ENCODE measurements at regions not wholly inside any gene's neighbourhood (a gene's known extent, or its start where the extent isn't known, plus 50 kb on each side); places are given as distances from the start of the nearest gene placed in this dataset.

DNA sequence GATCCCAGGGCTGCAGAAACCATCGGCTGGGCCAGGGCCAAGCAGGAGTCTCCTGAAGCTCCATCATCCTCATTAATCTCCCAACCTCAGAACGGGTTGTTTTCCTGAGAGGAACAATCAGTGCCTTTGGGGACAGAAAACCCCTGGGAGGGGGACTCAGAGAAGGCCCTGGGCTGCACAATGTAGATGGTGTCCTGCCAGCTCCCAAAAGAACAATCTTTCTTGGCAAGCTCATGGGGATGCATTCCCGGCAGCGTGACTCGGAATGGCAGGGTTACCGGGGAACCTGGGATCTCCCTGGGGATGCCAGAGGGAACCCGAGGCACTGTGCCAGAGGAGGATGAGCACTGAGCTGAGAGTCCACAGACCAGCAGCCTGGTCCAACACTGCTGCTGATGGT lies 72.1 kb upstream of the ATP2B2 start:
- no peaks in the 10 kb centered on the region for H3K27me3 ChIP-seq (ENCODE audit: control insufficient read depth in 2 of 2, insufficient read depth in 2 of 2, low read length in 2 of 2)
- TF ChIP-seq GATA2 (IDR thresholded peaks at IDR 0.05; ENCODE audit: insufficient read depth, insufficient read length, low read depth, low read length) = no peak
- TF ChIP-seq POLR2AphosphoS5 (IDR thresholded peaks at IDR 0.05; ENCODE audit: insufficient read depth, low read depth, low read length) = no peak
- TF ChIP-seq FOS (IDR thresholded peaks at IDR 0.05; ENCODE audit: borderline replicate concordance, insufficient read depth, low read length) = no peak
- no peak for TF ChIP-seq POLR2A (IDR thresholded peaks at IDR 0.05; ENCODE audit: low read depth, low read length)
- no peak for TF ChIP-seq JUN (IDR thresholded peaks at IDR 0.05; ENCODE audit: borderline replicate concordance, insufficient read depth, insufficient read length, low read depth)
- TF ChIP-seq, protein P1, sequence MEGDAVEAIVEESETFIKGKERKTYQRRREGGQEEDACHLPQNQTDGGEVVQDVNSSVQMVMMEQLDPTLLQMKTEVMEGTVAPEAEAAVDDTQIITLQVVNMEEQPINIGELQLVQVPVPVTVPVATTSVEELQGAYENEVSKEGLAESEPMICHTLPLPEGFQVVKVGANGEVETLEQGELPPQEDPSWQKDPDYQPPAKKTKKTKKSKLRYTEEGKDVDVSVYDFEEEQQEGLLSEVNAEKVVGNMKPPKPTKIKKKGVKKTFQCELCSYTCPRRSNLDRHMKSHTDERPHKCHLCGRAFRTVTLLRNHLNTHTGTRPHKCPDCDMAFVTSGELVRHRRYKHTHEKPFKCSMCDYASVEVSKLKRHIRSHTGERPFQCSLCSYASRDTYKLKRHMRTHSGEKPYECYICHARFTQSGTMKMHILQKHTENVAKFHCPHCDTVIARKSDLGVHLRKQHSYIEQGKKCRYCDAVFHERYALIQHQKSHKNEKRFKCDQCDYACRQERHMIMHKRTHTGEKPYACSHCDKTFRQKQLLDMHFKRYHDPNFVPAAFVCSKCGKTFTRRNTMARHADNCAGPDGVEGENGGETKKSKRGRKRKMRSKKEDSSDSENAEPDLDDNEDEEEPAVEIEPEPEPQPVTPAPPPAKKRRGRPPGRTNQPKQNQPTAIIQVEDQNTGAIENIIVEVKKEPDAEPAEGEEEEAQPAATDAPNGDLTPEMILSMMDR (IDR thresholded peaks at IDR 0.05; ENCODE audit: extremely low read depth in 1 of 2, insufficient read depth in 1 of 2, low read depth in 1 of 2, low read length in 2 of 2) = no peak
- ChIA-PET POLR2A (no interaction called here), CTCF (no interaction called here)
- no peak overlapping the region for H3K27ac ChIP-seq (ENCODE audit: insufficient read depth, low read depth, low read length)
- no peaks in the 10 kb centered on the region for H3K36me3 ChIP-seq (ENCODE audit: control insufficient read depth in 2 of 2, extremely low read depth in 1 of 2, insufficient read depth in 2 of 2, low read length in 2 of 2)
- no peaks in the 10 kb centered on the region for H3K4me1 ChIP-seq (ENCODE audit: control insufficient read depth, extremely low read depth, insufficient read depth, low read length)
- H3K9me1 ChIP-seq (replicated peaks; ENCODE audit: control insufficient read depth, extremely low read depth, insufficient read depth, low read length) = no peaks in the 10 kb centered on the region
- intact Hi-C loops (cut with micrococcal nuclease) = no loop called here
- H3K9ac ChIP-seq (replicated peaks; ENCODE audit: extremely low read depth, insufficient read depth, low read length) = no peak overlapping the region
- H3K4me2 ChIP-seq (ENCODE audit: insufficient read depth, low read length) = no peak overlapping the region
- no peaks in the 10 kb centered on the region for H3K79me2 ChIP-seq (ENCODE audit: control insufficient read depth, insufficient read depth, low read length)
- H3K4me3 ChIP-seq (replicated peaks in 1 of 3; ENCODE audit: insufficient read depth in 1 of 3, low read depth in 1 of 3, low read length in 3 of 3) = no peak overlapping the region
- FAIRE-seq (no peak), DNase-seq (ENCODE audit: low read depth, low spot score) (no peak)
- no TSS peak for BruUV-seq (replicated peaks)
- dilution Hi-C loops (cut with MboI; ENCODE audit: extremely low pct_ligation_motif_present, low sequenced_read_pairs) = no loop called here
- H3K9me3 ChIP-seq (replicated peaks; ENCODE audit: control insufficient read depth, insufficient read depth, low read length) = no peaks in the 10 kb centered on the region
- no peaks in the 10 kb centered on the region for H4K20me1 ChIP-seq (replicated peaks; ENCODE audit: control insufficient read depth, extremely low read depth, insufficient read depth, low read length)
- no peak overlapping the region for H2AFZ ChIP-seq (ENCODE audit: low read depth, low read length)

DNA sequence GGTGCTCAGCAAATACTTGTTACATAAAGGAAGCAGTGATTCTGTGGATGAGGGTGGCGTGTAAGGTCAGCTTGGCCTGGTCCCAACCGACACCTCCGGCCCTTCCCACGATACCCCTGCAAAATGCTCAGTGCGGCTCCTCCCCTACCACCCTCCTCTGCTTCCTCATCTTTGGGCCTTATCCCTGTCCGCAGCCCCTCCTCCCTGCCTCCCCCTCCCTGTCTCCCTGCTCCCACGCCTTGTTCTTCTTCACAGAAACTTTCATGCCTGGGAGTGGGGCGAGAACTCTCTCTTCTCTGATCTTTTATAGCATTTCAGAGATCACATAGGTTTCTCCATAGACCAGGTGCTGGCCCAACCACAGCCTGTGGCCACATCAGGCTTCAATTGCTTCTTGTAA lies 75.0 kb upstream of the ATP2B2 start:
- intact Hi-C loops (cut with micrococcal nuclease) (no loop called here), dilution Hi-C loops (cut with MboI; ENCODE audit: extremely low pct_ligation_motif_present, low sequenced_read_pairs) (no loop called here)
- no peaks in the 10 kb centered on the region for H3K9me3 ChIP-seq (replicated peaks; ENCODE audit: control insufficient read depth, insufficient read depth, low read length)
- H3K4me3 ChIP-seq (replicated peaks in 1 of 3; ENCODE audit: insufficient read depth in 1 of 3, low read depth in 1 of 3, low read length in 3 of 3) = no peak overlapping the region
- H2AFZ ChIP-seq (ENCODE audit: low read depth, low read length) = no peak overlapping the region
- no peak overlapping the region for H3K4me2 ChIP-seq (ENCODE audit: insufficient read depth, low read length)
- no peaks in the 10 kb centered on the region for H3K9me1 ChIP-seq (replicated peaks; ENCODE audit: control insufficient read depth, extremely low read depth, insufficient read depth, low read length)
- no peaks in the 10 kb centered on the region for H4K20me1 ChIP-seq (replicated peaks; ENCODE audit: control insufficient read depth, extremely low read depth, insufficient read depth, low read length)
- DNase-seq (ENCODE audit: low read depth, low spot score) = no peak
- H3K79me2 ChIP-seq (ENCODE audit: control insufficient read depth, insufficient read depth, low read length) = no peaks in the 10 kb centered on the region
- no TSS peak for BruUV-seq (replicated peaks)
- H3K4me1 ChIP-seq (ENCODE audit: control insufficient read depth, extremely low read depth, insufficient read depth, low read length) = no peaks in the 10 kb centered on the region
- TF ChIP-seq POLR2A (IDR thresholded peaks at IDR 0.05; ENCODE audit: low read depth, low read length) (no peak), JUN (IDR thresholded peaks at IDR 0.05; ENCODE audit: borderline replicate concordance, insufficient read depth, insufficient read length, low read depth) (no peak), FOS (IDR thresholded peaks at IDR 0.05; ENCODE audit: borderline replicate concordance, insufficient read depth, low read length) (no peak), POLR2AphosphoS5 (IDR thresholded peaks at IDR 0.05; ENCODE audit: insufficient read depth, low read depth, low read length) (no peak), MYC (IDR thresholded peaks at IDR 0.05; ENCODE audit: low read depth, low read length) (no peak), EZH2 (IDR thresholded peaks at IDR 0.05; ENCODE audit: borderline replicate concordance, low read depth, low read length, severe bottlenecking) (no peak), GATA2 (IDR thresholded peaks at IDR 0.05; ENCODE audit: insufficient read depth, insufficient read length, low read depth, low read length) (no peak)
- TF ChIP-seq, protein P1 (IDR thresholded peaks at IDR 0.05; ENCODE audit: extremely low read depth in 1 of 2, insufficient read depth in 1 of 2, low read depth in 1 of 2, low read length in 2 of 2) = no peak
- TF ChIP-seq, protein P2, sequence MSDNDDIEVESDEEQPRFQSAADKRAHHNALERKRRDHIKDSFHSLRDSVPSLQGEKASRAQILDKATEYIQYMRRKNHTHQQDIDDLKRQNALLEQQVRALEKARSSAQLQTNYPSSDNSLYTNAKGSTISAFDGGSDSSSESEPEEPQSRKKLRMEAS (IDR thresholded peaks at IDR 0.05; ENCODE audit: insufficient read depth, insufficient read length) = no peak
- H3K36me3 ChIP-seq (ENCODE audit: control insufficient read depth in 2 of 2, extremely low read depth in 1 of 2, insufficient read depth in 2 of 2, low read length in 2 of 2) = no peaks in the 10 kb centered on the region
- no peak for FAIRE-seq
- no peaks in the 10 kb centered on the region for H3K27me3 ChIP-seq (ENCODE audit: control insufficient read depth in 2 of 2, insufficient read depth in 2 of 2, low read length in 2 of 2)
- H3K27ac ChIP-seq (ENCODE audit: insufficient read depth, low read depth, low read length) = no peak overlapping the region
- POLR2A ChIA-PET = no interaction called here
- CTCF ChIA-PET = no interaction called here
- H3K9ac ChIP-seq (replicated peaks; ENCODE audit: extremely low read depth, insufficient read depth, low read length) = no peak overlapping the region
